Omental fat pad (tissue), 3 donors: ENCODE measurements at regions not wholly inside any gene's neighbourhood (a gene's known extent, or its start where the extent isn't known, plus 50 kb on each side); places are given as distances from the start of the nearest gene placed in this dataset.
"Not testable (repeated sequence)": the region's sequence is repeated elsewhere in the genome, so short reads cannot be mapped to it uniquely, and the experiment has no call there.

Source experiments
- ATAC-seq: fragments of 150-250 bp; one replicate; pipeline ENCODE4 v1.9.1; 2016; ENCODE audit warnings: mild to moderate bottlenecking, moderate library complexity; ENCODE audit not compliant: low FRiP score
- DNase-seq: peaks from one replicate; pipeline ENCODE4 v3.0.0-alpha.2; 2019; ENCODE audit warnings: low spot score
- TF ChIP-seq, protein P1 (sequence below), 3 donors: fragments of 450-650 bp; IDR thresholded peaks; one replicate each; pipeline ENCODE4 v1.5.1; 2016 to 2017; ENCODE audit warnings: antibody characterized with exemption in 3 of 3, mild to moderate bottlenecking in 3 of 3, moderate library complexity in 2 of 3

DNA sequence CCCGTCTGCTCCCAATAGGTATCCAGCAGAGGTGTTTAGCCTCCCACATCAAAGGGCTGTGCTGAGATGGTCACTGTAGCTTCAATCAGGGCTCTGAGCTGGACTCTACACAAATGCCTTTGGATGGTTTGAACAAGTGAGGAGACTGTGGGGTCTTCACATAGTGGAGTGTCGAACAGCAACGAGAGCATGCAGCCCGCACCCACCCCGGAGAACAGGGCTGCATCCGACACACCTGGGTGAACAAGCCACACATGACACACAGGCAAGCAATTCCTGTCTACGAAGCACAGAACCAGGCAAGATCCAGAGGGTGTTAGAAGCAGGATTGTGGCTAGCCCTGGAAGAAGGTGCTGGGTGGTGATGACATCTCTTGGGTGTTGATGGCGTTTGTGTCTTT, 58.0 kb upstream of the FGF3 start:
- DNase-seq = peak; percentile 3
- TF ChIP-seq, protein P1, sequence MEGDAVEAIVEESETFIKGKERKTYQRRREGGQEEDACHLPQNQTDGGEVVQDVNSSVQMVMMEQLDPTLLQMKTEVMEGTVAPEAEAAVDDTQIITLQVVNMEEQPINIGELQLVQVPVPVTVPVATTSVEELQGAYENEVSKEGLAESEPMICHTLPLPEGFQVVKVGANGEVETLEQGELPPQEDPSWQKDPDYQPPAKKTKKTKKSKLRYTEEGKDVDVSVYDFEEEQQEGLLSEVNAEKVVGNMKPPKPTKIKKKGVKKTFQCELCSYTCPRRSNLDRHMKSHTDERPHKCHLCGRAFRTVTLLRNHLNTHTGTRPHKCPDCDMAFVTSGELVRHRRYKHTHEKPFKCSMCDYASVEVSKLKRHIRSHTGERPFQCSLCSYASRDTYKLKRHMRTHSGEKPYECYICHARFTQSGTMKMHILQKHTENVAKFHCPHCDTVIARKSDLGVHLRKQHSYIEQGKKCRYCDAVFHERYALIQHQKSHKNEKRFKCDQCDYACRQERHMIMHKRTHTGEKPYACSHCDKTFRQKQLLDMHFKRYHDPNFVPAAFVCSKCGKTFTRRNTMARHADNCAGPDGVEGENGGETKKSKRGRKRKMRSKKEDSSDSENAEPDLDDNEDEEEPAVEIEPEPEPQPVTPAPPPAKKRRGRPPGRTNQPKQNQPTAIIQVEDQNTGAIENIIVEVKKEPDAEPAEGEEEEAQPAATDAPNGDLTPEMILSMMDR (IDR thresholded peaks at IDR 0.05) = no peak
- ATAC-seq = no peak

DNA sequence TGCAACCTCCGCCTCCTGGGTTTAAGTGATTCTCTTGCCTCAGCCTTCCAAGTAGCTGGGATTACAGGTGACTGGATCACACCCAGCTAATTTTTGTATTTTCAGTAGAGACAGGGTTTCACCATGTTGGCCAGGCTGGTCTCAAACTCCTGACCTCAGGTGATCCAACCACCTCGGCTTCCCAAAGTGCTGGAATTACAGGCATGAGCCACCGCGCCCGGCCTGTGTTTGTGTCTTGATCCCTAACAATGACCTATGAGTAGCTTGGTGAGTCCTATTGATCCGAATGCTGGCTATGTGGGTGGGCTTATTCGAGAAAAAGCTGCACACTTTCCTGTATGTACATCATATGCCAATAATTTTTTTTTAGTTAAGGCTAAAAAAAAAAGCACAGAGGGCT, 58.5 kb upstream of the FGF3 start:
- DNase-seq, ATAC-seq: not testable (repeated sequence)

DNA sequence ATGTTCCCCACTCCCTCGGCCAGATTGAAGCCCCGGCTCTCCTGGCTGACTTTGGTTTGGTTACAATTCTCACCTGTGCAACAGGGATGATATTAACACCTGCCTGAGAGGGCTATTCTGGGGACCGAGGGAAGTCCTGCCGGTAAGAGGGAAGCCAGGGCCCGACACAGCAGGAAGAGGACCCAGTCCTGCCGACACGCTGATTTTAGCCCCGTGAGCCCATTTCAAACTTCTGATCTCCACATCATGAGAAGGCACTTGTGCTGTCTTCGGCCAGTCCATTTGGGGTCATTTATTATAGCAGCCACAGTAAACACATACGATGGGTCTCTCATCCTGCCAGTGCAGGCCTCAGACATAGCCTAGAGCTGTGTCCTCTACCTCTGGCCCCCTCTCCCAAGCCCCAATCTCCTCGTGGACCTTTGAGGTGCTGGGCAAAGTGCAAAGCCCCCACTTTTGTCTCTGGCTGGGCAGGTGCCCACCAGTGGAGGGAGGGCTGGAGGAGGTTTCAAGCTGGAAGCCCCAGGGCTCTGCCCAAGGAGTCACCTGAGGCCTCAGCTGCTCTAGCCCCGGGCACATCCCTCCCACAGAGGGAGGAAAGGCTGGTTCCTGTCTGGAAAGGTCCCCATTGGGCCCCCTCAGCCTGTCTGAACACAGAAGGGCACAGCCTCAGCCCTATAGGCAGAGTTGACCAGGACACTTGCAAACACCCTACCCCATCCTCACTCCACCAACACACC, 59.1 kb upstream of the FGF3 start:
- DNase-seq (no peak), ATAC-seq (no peak)
- TF ChIP-seq, protein P1 (IDR thresholded peaks at IDR 0.05) = no peak

DNA sequence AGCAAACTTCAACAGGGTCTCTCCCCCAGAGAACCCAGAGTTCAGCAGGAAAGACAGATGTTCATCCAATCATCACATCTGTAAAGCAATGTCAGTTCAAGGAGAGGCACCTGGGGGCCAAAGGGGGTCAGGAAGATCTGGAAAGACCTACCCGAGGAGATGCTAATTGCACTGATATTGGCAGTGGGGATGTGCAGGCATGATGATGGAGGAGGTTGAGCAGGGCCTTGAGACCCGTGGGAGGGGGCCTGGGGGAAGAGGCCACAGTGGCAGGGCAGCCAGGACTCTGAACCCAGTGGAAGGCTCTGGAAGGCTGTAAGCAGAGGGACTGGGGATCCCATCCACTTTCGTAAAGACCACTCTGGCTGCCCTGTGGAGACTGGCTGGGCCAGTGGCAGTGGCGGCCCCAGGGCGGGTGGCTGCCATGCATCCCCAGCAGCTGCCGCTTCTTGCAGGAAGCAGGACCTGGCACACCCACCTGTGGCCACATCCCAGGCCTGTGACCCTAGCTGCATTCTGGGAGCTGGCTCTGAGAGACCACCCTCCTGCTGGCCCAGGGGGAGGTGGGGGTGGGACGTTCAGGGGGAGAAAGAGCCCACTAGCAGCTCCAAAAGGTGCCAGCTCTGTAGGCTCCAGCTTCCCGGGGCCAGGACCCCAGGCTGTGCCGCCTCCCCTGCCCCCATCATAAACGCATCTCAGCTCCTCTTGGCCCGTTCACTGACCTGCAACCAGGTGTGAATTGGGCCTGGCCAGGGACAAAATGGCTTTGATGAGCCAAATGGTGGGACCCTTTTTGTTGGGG, 59.9 kb upstream of the FGF3 start:
- no peak for DNase-seq
- no peak for ATAC-seq
- TF ChIP-seq, protein P1 (IDR thresholded peaks at IDR 0.05) = no peak

DNA sequence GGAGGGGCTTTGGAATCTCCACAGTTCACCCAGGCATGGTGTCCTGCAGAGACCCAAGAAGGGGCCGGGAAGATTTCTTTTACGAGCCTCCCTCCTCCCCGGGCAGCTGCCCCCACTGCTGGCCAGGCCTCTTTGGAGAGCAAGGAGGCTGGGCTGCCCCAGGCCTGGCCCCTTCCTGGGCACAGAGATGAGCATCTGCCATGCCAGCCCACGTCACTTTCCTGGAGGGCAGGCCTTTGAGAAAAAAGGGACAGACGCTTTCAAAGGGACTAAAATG, 60.5 kb upstream of the FGF3 start:
- no peak for ATAC-seq
- no peak for DNase-seq
- TF ChIP-seq, protein P1 (IDR thresholded peaks at IDR 0.05) = no peak

DNA sequence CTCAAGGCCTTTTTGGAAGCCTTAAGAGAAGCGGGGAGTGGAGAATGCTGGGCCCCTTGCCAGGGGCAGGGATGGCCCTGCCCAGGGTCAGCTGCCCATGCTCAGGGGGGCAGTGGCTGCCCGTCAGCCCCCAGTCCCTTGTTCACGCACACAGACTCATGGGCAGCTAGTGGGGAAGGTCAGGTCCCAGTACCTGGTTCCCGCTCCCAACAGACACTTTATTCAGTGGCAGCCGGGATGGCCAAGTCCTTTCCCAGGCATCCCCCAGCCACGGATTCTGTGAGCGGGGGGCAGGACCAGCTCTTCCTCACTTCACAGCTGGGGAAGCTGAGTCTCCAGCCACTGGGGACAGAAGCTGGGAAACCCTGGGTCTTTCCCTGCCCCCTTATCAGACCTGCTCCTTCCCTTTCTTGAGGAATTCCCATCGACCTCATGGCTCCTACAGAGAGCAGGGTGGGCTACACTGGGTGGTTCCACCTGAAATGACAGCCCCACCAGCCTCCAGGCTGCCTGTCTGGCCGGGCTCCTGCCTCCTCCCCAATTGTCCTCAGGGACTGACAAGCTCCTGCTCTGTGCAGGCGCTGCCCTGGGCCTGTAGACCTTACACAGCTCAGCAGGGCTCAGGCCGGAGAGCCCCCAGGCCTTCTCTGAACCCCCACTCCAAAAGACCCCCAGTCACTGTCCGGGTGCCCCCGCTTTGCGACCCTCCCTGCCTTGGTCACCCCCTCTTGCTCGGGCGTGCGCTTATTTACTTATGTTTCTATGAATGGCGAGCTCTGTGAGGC, 61.0 kb upstream of the FGF3 start:
- TF ChIP-seq, protein P1 (IDR thresholded peaks at IDR 0.05) = no peak
- no peak for DNase-seq
- ATAC-seq = no peak

DNA sequence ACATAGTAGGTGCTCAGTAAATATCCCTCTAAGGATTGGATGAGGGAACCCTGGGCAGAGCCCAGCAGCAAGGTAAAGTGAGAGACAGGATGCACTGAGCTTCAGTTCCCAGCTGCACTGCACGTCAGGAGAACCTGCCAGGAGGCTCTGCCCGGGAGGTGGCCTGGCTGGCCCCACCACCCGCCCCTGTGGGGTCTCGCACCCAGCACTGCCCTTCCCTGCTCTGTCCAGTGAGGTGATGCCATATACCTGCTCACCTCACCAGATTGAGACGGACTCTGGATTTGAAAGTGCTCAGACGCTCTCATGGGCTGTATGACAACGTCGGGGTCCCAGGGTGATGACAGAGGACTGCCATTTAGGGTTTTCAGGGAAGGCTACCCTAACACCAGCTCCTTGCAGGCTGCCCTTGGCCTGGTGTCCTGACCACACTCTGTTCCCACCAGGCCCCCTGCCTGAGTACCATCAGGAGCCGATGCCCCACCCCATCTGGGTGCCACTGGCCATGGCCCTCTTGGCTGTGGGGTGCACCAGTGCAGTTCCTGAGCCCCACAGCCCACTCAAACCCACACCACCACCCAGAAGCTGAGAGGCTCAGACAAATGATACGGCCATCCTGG, 61.7 kb upstream of the FGF3 start:
- no peak for DNase-seq
- TF ChIP-seq, protein P1 (IDR thresholded peaks at IDR 0.05) = no peak
- no peak for ATAC-seq
